ENCODE measurements at regions not wholly inside any gene's neighbourhood (a gene's known extent, or its start where the extent isn't known, plus 50 kb on each side); places are given as distances from the start of the nearest gene placed in this dataset.

GRCh38 chr7:36045326-36045725, 107.7 kb upstream of the EEPD1 start:
- TF ChIP-seq NFIC (IDR thresholded peaks at IDR 0.05; ENCODE audit: borderline replicate concordance) (no peak), CTCF (IDR thresholded peaks at IDR 0.05) (no peak), SMC3 (IDR thresholded peaks at IDR 0.05; ENCODE audit: low read depth, low read length) (no peak), REST (IDR thresholded peaks at IDR 0.05; ENCODE audit: low read depth, low read length) (no peak), MAX (IDR thresholded peaks at IDR 0.05; ENCODE audit: low read depth) (no peak), EP300 (IDR thresholded peaks at IDR 0.05; ENCODE audit: borderline replicate concordance in 1 of 2, low read depth in 1 of 2, low read length in 1 of 2) (no peak), USF1 (IDR thresholded peaks at IDR 0.05; ENCODE audit: borderline replicate concordance, low read depth) (no peak)

Data from SK-N-SH (cell line).